Fibroblast of villous mesenchyme (primary cell): ENCODE measurements at regions not wholly inside any gene's neighbourhood (a gene's known extent, or its start where the extent isn't known, plus 50 kb on each side); places are given as distances from the start of the nearest gene placed in this dataset.
"Not testable (repeated sequence)": the region's sequence is repeated elsewhere in the genome, so short reads cannot be mapped to it uniquely, and the experiment has no call there.

Experiments used
- DNase-seq: peaks from one replicate; pipeline ENCODE4 v3.0.0-alpha.2; 2010; ENCODE audit warnings: low read depth
- H3K4me3 ChIP-seq: 2 replicates; pipeline ENCODE4 v1.5.1; 2011; ENCODE audit warnings: low read depth, mild to moderate bottlenecking, low read length
- CTCF ChIP-seq: IDR thresholded peaks from 2 replicates; pipeline ENCODE4 v1.5.1; 2012; ENCODE audit warnings: low read depth, mild to moderate bottlenecking, low read length; ENCODE audit not compliant: insufficient read depth

GRCh38 chr14:45649051-45649450 is 396.0 kb upstream of the MIS18BP1 start:
- H3K4me3 ChIP-seq, result no peak overlapping the region
- DNase-seq, result no peak
- TF ChIP-seq CTCF, result no peak

GRCh38 chr14:45641541-45641940 is 388.5 kb upstream of the MIS18BP1 start:
- DNase-seq, result no peak
- no peak overlapping the region for H3K4me3 ChIP-seq
- no peak for TF ChIP-seq CTCF

- H3K4me3 ChIP-seq, DNase-seq: not testable (repeated sequence)
Measured at GRCh38 chr14:45634651-45635441, 381.8 kb upstream of the MIS18BP1 start.

GRCh38 chr14:45633220-45633984 is 380.4 kb upstream of the MIS18BP1 start:
- TF ChIP-seq CTCF, result no peak
- no peak overlapping the region for H3K4me3 ChIP-seq
- no peak for DNase-seq

- DNase-seq, result no peak
- TF ChIP-seq CTCF, result no peak
- H3K4me3 ChIP-seq, result no peak overlapping the region
Measured at GRCh38 chr14:45621731-45622130, 368.7 kb upstream of the MIS18BP1 start.

DNA sequence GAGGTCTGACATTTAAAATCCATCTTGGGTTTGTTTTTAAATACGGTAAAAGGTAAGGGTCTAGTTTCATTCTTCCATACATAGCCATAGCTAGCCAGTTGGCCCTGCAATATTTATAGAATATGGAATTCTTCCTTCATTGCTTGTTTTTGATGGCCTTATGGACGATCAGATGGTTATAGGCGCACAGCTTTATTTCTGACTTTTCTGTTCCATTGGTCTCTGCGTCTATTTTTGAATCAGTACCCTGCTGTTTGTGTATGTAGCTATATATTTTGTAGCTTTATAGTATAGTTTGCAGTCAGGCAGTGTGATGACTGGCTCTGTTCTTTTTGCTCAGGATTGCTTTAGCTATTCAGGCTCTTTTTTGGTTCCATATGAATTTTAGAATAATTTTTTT is 366.8 kb upstream of the MIS18BP1 start:
- no peak overlapping the region for H3K4me3 ChIP-seq
- no peak for DNase-seq
- TF ChIP-seq CTCF, result no peak

DNA sequence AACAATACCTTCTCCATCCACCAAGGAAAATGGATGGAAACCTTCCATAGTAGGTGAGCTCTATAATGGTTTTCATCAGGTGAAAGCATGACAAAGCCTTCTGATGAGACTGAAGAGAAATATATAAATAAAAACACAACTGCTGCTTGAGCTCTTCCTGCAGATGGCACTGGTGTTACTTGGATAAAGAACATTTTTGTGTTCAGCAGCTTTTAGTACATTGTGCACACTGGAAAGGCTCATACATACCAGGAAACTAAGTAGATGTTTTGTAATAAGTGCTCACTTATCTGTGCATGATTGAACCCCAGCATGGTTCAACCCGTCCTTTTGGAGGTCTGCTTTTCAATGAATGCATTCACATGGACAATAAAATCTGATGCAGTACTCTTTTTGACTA is 357.3 kb upstream of the MIS18BP1 start:
- peak; percentile 3 for DNase-seq
- no peak for TF ChIP-seq CTCF
- no peak overlapping the region for H3K4me3 ChIP-seq
